Adrenal gland (tissue), 9 donors: ENCODE measurements at regions not wholly inside any gene's neighbourhood (a gene's known extent, or its start where the extent isn't known, plus 50 kb on each side); places are given as distances from the start of the nearest gene placed in this dataset.
A peak's percentile ranks its signal among the peaks of the same experiment; 100 is the strongest.

Experiments
- DNase-seq, 7 donors: peaks; one replicate each; pipeline ENCODE4 v3.0.0-alpha.2; 2019 to 2020
- H3K27ac ChIP-seq, 5 donors: fragments of 200-600 bp; sonication (generic) in 4 of 5; 1 replicate in 3 of 5; 2 replicates in 2 of 5; pipeline versions ENCODE4 v1.5.1 to v1.8.0; 2016 to 2020; ENCODE audit warnings: mild to moderate bottlenecking in 1 of 5
- H3K27me3 ChIP-seq: fragments of 200-600 bp; 2 replicates; pipeline ENCODE4 v1.8.0; 2021
- H3K36me3 ChIP-seq, 2 donors: fragments of 200-600 bp; replicated peaks in 1 of 2; 1 replicate in 1 of 2; 2 replicates in 1 of 2; pipeline versions ENCODE4 v1.5.1 to v1.8.0; 2018 to 2022
- H3K4me1 ChIP-seq, 2 donors: fragments of 200-600 bp; replicated peaks in 1 of 2; 1 replicate in 1 of 2; 2 replicates in 1 of 2; pipeline versions ENCODE4 v1.5.1 to v1.8.0; 2018 to 2021
- H3K4me3 ChIP-seq, 4 donors: fragments of 200-600 bp; sonication (generic) in 3 of 4; one replicate each; pipeline ENCODE4 v1.5.1; 2016 to 2018
- H3K9me3 ChIP-seq, 3 donors: fragments of 200-600 bp; sonication (generic) in 1 of 3; replicated peaks in 1 of 3; 1 replicate in 2 of 3; 2 replicates in 1 of 3; pipeline versions ENCODE4 v1.5.1 to v1.8.0; 2016 to 2021
- POLR2A ChIP-seq, 2 donors: fragments of 450-650 bp; IDR thresholded peaks; one replicate each; pipeline ENCODE4 v1.6.1; 2017; ENCODE audit warnings: antibody characterized with exemption in 2 of 2, mild to moderate bottlenecking in 2 of 2, moderate library complexity in 1 of 2
- WGBS, 4 donors: extraction: QIAGEN DNeasy Blood & Tissue Kit in 2 of 4; methylation state at CpG; one replicate each; pipeline versions ENCODE4 v1.1.5 to v1.1.7; 2013 to 2017; 5-methylcytosine and 5-hydroxymethylcytosine counted together
- intact Hi-C, 2 donors: fragments of 100-400 bp; cut with DNase I; formaldehyde crosslinking; loops; one replicate each; pipeline versions ENCODE4 v1.14.1 to v1.15.0; 2022 to 2023
- TF ChIP-seq, protein P1 (sequence below), 6 experiments: fragments of 450-650 bp in 4 of 6; fragments of 200-600 bp in 2 of 6; sonication (generic) in 1 of 6; IDR thresholded peaks; 1 replicate in 5 of 6; 2 replicates in 1 of 6; pipeline versions ENCODE4 v1.5.1 to v1.8.0; 2016 to 2021; ENCODE audit warnings: antibody characterized with exemption in 6 of 6, mild to moderate bottlenecking in 2 of 6, moderate library complexity in 1 of 6
- donor health status: healthy with polysubstance abuse.
- donor health status: Bipolar disorder and iron deficiency.
- donor health status: DM: yes; HTN: yes; CAD: no.
- donor health status: DM: no; HTN: no; CAD: no.
- donor health status: DM: no; HTN: no; CAD: no.

DNA sequence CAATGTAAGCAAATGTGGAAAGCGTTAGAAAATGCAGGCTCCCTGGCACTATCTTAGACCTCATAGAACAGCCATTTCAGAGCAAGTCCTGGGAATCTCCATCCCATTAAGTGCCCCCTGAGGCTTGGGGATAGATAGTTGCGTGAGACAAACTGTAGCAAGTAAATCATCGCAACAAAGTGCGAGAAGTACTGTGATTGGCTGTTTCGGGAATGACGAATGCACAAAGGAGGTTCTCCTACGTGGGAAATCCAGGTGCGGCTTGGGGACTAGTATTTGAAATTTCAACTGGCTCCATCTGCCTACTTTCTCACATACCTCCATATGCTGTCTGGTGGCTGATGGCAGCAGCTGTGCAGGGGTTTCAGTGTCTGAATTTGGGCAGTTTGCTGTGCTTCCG, 84.5 kb downstream of the PLEKHG1 start:
- no peak overlapping the region for H3K4me3 ChIP-seq
- no peaks in the 10 kb centered on the region for H3K36me3 ChIP-seq
- no peaks in the 10 kb centered on the region for H3K9me3 ChIP-seq
- 90 to 94% (median 92%) methylated on average over 8 to 9 of the region's 9 CpGs for WGBS, 4 donors
- intact Hi-C loops: no loop called here
- H3K27me3 ChIP-seq: no peaks in the 10 kb centered on the region
- no peak for TF ChIP-seq POLR2A (IDR thresholded peaks at IDR 0.05)
- TF ChIP-seq, protein P1, sequence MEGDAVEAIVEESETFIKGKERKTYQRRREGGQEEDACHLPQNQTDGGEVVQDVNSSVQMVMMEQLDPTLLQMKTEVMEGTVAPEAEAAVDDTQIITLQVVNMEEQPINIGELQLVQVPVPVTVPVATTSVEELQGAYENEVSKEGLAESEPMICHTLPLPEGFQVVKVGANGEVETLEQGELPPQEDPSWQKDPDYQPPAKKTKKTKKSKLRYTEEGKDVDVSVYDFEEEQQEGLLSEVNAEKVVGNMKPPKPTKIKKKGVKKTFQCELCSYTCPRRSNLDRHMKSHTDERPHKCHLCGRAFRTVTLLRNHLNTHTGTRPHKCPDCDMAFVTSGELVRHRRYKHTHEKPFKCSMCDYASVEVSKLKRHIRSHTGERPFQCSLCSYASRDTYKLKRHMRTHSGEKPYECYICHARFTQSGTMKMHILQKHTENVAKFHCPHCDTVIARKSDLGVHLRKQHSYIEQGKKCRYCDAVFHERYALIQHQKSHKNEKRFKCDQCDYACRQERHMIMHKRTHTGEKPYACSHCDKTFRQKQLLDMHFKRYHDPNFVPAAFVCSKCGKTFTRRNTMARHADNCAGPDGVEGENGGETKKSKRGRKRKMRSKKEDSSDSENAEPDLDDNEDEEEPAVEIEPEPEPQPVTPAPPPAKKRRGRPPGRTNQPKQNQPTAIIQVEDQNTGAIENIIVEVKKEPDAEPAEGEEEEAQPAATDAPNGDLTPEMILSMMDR (IDR thresholded peaks at IDR 0.05): no peak
- H3K27ac ChIP-seq: peak overlapping the region in 1 of 5 donors; percentile 70
- H3K4me1 ChIP-seq: no peaks in the 10 kb centered on the region
- DNase-seq: no peak

DNA sequence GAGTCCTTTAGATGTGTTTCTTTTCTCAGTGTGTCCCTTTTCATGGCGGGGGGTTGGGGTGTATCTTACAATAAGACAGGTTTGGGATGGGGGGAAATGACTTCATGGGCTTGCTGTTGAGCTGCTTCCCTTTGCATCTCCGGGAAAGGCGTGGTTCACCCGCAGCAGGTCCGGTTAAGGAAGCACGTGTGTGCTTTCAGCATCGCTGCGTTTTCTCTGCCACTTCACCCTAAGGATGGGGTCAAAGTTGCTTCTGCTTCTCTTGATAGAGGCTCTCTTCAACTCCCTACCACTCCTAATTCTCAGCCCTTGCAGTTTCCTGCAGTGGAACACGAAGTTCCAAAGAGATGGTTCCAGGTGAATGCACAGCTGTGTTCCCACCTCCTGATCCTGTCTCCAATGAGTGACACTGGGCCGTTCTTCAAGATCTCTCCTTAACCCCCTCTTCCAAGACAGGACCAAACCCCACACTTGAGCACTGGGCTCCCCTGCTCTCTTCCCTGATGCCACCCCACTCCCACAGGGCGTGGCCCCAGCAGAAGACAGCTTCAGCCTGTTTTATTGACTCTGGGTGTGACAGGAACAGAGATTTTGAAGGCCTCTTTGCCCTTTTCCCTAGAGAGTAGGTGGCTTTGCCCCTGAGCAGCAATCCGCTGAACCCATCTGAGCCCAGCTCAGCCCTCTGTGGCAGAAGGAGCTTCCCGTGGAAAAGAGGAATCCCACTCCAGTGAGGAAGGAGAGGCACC, 85.2 kb downstream of the PLEKHG1 start:
- H3K27ac ChIP-seq: peak overlapping the region in 1 of 5 donors; percentile 70
- no peak for TF ChIP-seq POLR2A (IDR thresholded peaks at IDR 0.05)
- TF ChIP-seq, protein P1 (IDR thresholded peaks at IDR 0.05): no peak
- 74 to 84% (median 83%) methylated on average over 12 to 13 of the region's 13 CpGs for WGBS, 4 donors
- H3K27me3 ChIP-seq: no peaks in the 10 kb centered on the region
- H3K4me1 ChIP-seq: no peaks in the 10 kb centered on the region
- intact Hi-C loops: no loop called here
- no peaks in the 10 kb centered on the region for H3K9me3 ChIP-seq
- H3K4me3 ChIP-seq: no peak overlapping the region
- H3K36me3 ChIP-seq: no peaks in the 10 kb centered on the region
- peak in 4 of 7 donors; percentile 20 to 61 (median 30) for DNase-seq

DNA sequence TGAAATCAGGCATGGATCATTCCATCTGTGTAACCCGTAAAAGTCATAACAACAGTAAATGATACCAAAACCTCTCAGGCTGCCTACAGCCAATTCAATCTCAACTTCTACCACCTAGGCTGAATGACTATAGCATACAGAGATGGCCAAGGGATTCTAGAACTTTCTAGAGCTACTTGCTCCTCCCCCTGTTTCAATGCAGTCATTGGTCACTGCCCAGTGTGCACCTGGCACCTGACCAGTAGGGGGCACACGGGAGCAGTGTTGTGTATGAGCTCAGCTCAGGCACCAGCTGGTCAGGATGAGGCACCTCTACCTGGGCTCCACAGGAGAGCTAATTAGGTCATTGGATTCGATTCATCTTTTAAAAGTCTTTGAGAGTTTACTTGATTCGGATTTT, 86.2 kb downstream of the PLEKHG1 start:
- Histone ChIP-seq H3K9me3 (no peaks in the 10 kb centered on the region), H3K36me3 (no peaks in the 10 kb centered on the region), H3K27me3 (no peaks in the 10 kb centered on the region), H3K27ac (no peak overlapping the region), H3K4me1 (no peaks in the 10 kb centered on the region), H3K4me3 (no peak overlapping the region)
- intact Hi-C loops: no loop called here
- 56 to 84% (median 69%) methylated on average over 4 of the region's 4 CpGs for WGBS, 4 donors
- no peak for TF ChIP-seq POLR2A (IDR thresholded peaks at IDR 0.05)
- TF ChIP-seq, protein P1 (IDR thresholded peaks at IDR 0.05): peak in 1 of 6 experiments; percentile 33
- DNase-seq: no peak

DNA sequence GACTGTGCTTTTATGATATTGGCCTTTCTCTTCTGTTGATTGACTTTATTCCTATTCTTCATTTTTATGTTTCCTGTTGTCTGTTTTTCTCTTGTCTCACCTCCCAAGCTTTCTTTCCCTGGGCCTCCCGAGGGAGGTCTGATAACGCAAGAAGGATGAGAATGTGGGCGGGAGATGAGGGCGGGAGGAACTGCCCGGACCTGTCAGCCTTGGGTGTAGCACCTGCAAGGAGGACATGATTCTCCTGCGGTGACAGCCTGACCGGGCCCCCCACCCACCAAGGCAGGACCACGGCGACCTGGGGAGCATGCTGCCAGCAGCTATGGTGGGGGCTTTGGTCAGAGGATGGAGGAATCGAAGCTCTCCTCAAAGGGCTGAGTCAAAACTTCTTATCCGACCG, 86.9 kb downstream of the PLEKHG1 start:
- Histone ChIP-seq H3K36me3 (no peaks in the 10 kb centered on the region), H3K9me3 (no peaks in the 10 kb centered on the region), H3K4me1 (no peaks in the 10 kb centered on the region), H3K27me3 (no peaks in the 10 kb centered on the region), H3K27ac (peak overlapping the region in 1 of 5 donors; percentile 49), H3K4me3 (no peak overlapping the region)
- WGBS, 4 donors: 76 to 78% (median 77%) methylated on average over 12 of the region's 12 CpGs
- DNase-seq: no peak
- intact Hi-C loops: no loop called here
- TF ChIP-seq, protein P1 (IDR thresholded peaks at IDR 0.05): no peak
- no peak for TF ChIP-seq POLR2A (IDR thresholded peaks at IDR 0.05)
